Skeletal muscle cell (primary cell): ENCODE measurements at regions not wholly inside any gene's neighbourhood (a gene's known extent, or its start where the extent isn't known, plus 50 kb on each side); places are given as distances from the start of the nearest gene placed in this dataset.

Experiments used
- DNase-seq: peaks from one replicate; pipeline ENCODE4 v3.0.0-alpha.2; 2010; ENCODE audit warnings: low read depth
- H3K4me3 ChIP-seq: 2 replicates; pipeline ENCODE4 v1.5.1; 2011; ENCODE audit warnings: low read depth, mild to moderate bottlenecking, control low read depth, low read length, moderate library complexity

DNA sequence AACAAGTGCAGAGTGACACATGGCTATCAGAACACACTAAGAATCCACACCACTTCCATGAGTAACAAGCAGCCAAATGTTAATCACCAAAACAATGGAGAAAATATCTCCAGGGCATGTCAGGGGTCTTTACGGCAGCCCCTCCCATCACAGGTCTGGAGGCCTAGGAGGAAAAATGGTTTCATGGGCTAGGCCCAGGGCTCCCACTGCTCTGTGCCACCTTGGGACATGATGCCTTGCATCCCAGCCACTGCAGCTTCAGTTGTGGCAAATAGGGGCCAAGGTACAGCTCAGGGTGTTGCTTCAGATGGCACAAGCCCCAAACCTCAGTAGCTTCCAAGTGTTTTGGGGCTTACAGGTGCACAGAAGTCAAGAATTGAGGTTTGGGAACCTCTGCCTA, 66.6 kb downstream of the NEURL3 start:
- no peak overlapping the region for H3K4me3 ChIP-seq
- DNase-seq = no peak

DNA sequence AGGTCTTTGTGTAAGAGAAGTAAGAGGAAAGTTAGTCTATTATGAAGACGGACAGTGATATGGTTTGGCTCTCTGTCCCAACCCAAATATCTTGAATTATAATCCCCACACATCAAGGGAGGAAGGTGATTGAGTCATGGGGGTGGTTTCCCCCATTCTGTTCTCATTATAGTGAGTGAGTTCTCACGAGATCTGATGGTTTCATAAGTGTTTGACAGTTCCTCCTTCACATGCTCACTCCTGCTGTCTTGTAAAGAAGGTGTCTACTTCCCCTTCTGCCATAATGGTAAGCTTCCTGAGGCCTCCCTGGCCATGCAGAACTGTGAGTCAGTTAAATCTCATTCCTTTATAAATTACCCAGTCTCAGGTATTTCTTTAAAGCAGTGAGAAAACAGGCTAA, 67.6 kb downstream of the NEURL3 start:
- no peak for DNase-seq
- H3K4me3 ChIP-seq = no peak overlapping the region

DNA sequence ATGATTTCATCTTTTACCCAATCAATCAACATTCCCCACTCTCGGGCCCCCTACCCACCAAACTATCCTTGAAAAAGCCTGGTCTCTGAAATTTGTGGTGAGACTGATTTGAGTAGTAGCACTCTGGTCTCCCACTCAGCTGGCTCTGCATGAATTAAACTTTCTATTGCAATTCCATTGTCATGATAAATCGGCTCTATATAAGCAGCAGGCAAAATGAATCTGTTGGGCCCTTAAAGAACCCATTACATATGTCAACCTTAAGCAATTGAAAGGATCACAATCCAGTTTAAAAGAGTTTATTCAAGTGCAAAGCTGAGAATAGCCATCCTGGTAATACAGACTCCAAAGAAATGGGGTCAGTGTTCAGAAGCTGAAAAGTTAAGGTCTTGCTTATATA, 68.2 kb downstream of the NEURL3 start:
- DNase-seq = no peak

DNA sequence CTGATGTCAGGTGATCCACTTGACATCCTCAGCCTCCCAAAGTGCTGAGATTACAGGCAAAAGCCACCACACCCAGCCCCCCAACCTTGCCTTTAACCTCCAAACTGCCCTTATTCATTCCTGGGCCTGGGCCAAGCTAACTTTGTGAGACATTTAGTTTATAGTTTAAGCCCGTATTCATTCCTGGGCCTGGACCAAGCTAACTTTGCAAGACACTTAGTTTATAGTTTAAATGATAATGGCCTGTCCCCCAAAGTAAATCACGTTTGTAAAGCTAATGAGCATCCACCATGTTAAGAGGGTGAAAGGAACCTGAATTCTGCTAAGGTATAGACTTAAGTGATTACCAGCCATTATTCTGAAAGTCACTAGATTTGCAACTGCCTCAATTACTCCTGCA, 68.7 kb downstream of the NEURL3 start:
- no peak overlapping the region for H3K4me3 ChIP-seq
- no peak for DNase-seq

More for the DNA sequence above, 68.2 kb downstream of the NEURL3 start:
- no peak overlapping the region for H3K4me3 ChIP-seq

DNA sequence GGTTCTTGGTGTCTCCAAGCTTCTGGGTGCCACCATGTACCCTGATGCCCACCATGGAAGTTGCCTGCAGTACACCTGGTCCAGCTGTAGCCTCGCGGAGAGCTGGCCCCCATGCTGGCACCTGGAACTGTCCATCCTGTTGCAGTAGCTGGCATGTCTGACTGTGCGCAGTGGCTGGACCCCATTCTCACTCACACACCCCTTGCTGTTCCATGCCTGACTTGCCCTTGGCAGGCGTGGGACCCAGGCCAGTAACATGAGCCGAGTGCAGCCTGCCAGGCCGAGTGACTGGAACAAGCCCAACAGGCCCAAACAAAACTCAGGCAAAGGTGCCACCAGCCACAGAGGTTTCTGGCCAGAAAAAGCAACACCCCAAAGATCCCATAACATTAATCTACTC, 73.8 kb downstream of the NEURL3 start:
- DNase-seq = no peak

DNA sequence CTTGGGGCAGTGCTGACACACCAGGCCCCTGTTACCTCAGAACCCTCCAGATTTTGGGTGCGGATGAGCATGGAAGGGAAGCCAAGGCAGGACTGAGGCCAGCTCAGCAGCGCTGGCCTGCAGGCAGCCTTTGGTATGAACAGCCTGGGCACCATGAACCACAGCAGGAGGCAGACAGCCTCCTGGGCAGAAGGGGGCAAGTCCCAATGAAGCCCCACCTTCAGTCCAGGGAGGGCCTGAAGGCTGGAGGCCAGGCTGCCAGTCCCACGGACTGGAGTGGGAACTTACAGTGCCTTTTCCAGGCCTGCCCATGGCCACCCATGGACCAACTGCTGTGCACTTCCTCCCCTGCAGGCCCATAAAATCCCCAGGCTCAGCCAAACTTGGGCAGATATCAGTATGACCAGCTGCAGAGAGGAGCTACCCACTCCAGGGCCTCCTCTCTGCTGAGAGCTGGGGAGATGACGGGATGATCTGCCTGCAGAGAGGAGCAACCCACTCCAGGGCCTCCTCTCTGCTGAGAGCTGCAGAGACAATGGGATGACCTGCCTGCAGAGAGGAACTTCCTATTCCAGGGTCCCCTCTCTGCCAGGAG, 74.7 kb downstream of the NEURL3 start:
- H3K4me3 ChIP-seq = no peak overlapping the region
- DNase-seq = no peak

More for the DNA sequence above, 73.8 kb downstream of the NEURL3 start:
- no peak overlapping the region for H3K4me3 ChIP-seq

DNA sequence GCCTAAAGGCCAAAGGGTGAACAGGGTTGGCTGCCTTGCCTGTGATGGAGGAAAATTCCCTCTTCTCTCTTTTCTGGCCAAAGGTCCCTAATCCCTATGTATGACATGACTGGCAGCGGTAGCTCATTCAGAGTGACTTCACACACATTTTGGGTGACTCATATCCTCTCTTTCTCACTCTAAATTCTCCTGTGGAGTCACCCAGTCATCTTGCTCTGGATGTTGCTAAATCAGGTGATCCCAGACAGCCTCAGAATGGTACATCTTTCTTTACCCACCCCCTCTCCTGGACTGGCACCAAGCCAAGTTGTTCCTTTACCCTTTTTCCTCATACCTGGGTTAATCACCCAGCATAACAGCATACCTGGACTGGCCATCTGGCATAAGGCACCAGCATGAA, 77.2 kb downstream of the NEURL3 start:
- no peak overlapping the region for H3K4me3 ChIP-seq
- DNase-seq = peak; percentile 48

DNA sequence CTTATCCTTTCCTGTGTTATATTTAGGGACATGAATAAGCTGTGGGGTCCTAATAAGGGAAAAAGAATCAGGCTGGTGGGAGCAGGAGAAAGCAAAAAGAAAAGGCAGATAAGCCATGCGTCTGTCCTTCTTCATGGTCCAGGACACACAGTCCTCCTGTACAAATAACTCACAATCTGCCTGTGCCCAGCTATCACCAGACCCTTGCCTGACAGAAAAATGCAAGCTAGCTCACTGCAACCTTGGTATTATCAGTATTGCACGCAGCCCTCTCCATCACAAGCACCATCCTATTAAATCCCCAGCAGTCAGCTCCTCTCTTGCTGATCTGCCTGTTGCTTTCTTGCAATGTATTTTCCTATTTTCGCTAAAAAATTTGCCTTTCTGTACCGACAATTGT, 78.0 kb downstream of the NEURL3 start:
- no peak overlapping the region for H3K4me3 ChIP-seq

DNA sequence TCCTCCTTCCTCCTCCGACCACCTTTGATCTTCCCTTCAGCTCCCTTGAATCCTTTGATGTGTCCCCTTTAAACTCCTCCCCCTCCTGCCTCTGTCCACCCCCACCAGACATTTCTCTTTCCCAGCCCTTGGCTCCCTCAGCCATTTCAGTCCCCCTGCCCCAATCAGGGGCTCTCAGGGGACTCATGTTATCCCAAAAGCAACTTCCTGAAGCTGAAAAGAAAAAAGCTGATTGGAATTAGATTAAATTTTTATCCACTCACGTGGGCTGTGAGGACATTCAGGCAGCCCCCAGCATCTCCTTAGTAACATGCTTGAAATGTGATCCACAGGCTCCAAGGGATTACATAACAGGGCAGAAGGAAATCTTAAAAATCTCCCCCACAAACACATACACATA, 81.3 kb downstream of the NEURL3 start:
- H3K4me3 ChIP-seq = no peak overlapping the region
- DNase-seq = no peak

More for the DNA sequence above, 78.0 kb downstream of the NEURL3 start:
- no peak for DNase-seq
